Pons (tissue), 1 donor: ENCODE measurements at regions not wholly inside any gene's neighbourhood (a gene's known extent, or its start where the extent isn't known, plus 50 kb on each side); places are given as distances from the start of the nearest gene placed in this dataset.

Experiments
- DNase-seq: peaks from one replicate; pipeline ENCODE4 v3.0.0-alpha.2; 2016; ENCODE audit warnings: low spot score

GRCh38 chr5:174288439-174288838, 242.9 kb downstream of the NSG2 start:
- no peak for DNase-seq

- no peak for DNase-seq
Measured at GRCh38 chr5:174291162-174291561, 245.7 kb downstream of the NSG2 start.

GRCh38 chr5:174292348-174292747, 246.8 kb downstream of the NSG2 start:
- DNase-seq, result no peak

GRCh38 chr5:174293006-174293405, 247.5 kb downstream of the NSG2 start:
- DNase-seq, result no peak

- no peak for DNase-seq
Measured at GRCh38 chr5:174293481-174293880, 248.0 kb downstream of the NSG2 start.

- no peak for DNase-seq
Measured at GRCh38 chr5:174294891-174295620, 249.6 kb downstream of the NSG2 start.

- DNase-seq, result peak; percentile 10
Measured at GRCh38 chr5:174295702-174296436, 250.4 kb downstream of the NSG2 start.

- DNase-seq, result no peak
Measured at GRCh38 chr5:174300118-174300940, 254.8 kb downstream of the NSG2 start.

GRCh38 chr5:174300941-174301761, 255.6 kb downstream of the NSG2 start:
- DNase-seq, result no peak

GRCh38 chr5:174301848-174302625, 256.5 kb downstream of the NSG2 start:
- no peak for DNase-seq

- DNase-seq, result no peak
Measured at GRCh38 chr5:174303035-174303434, 257.5 kb downstream of the NSG2 start.

GRCh38 chr5:174303437-174304045, 258.0 kb downstream of the NSG2 start:
- DNase-seq, result no peak

- no peak for DNase-seq
Measured at GRCh38 chr5:174305241-174305681, 259.8 kb downstream of the NSG2 start.

- DNase-seq, result no peak
Measured at GRCh38 chr5:174306345-174307030, 261.0 kb downstream of the NSG2 start.

- DNase-seq, result no peak
Measured at GRCh38 chr5:174307031-174307408, 261.5 kb downstream of the NSG2 start.

- DNase-seq, result no peak
Measured at GRCh38 chr5:174307656-174308271, 262.3 kb downstream of the NSG2 start.

GRCh38 chr5:174309131-174309795, 263.8 kb downstream of the NSG2 start:
- DNase-seq, result no peak

GRCh38 chr5:174310243-174310642, 264.7 kb downstream of the NSG2 start:
- no peak for DNase-seq

- DNase-seq, result no peak
Measured at GRCh38 chr5:174310706-174311105, 265.2 kb downstream of the NSG2 start.
